IMR-90 (cell line): ENCODE measurements at regions not wholly inside any gene's neighbourhood (a gene's known extent, or its start where the extent isn't known, plus 50 kb on each side); places are given as distances from the start of the nearest gene placed in this dataset.

Experiments
- ATAC-seq: fragments of 200-7000 bp; cut with Tn5 transposase; 2 replicates; pipeline ENCODE4 v1.9.1; 2020; ENCODE audit warnings: low read depth, mild to moderate bottlenecking, moderate library complexity
- BruUV-seq: library from RNA; stranded (reverse); fragments of 400-500 nt; replicated peaks from 2 replicates; lab custom pipeline; 2021; lab: Mats Ljungman, UMichigan
- CTCF ChIA-PET: fragments of 300-600 bp; formaldehyde crosslinking; extraction: SDS; loops from one replicate; lab custom pipeline; 2021; ENCODE audit warnings: antibody characterized with exemption; lab: Yijun Ruan, JAX
- POLR2A ChIA-PET: fragments of 300-600 bp; sonication (Branson Sonifier 250); formaldehyde crosslinking; loops from one replicate; lab custom pipeline; 2022; ENCODE audit warnings: antibody characterized with exemption; ENCODE audit not compliant: unreplicated experiment; lab: Charles Lee
- DNase-seq: peaks from one replicate; pipeline ENCODE4 v3.0.0; 2013
- H2AFZ ChIP-seq: replicated peaks from 2 replicates; pipeline ENCODE3; 2013; ENCODE audit warnings: low read length, mild to moderate bottlenecking; ENCODE audit not compliant: poor library complexity
- H2AK5ac ChIP-seq: 2 replicates; pipeline ENCODE4 v1.6.1; 2013; ENCODE audit warnings: low read depth, low read length, inconsistent platforms
- H2AK9ac ChIP-seq: replicated peaks from 2 replicates; pipeline ENCODE3; 2013; ENCODE audit warnings: mild to moderate bottlenecking, low read depth, low read length, moderate library complexity; ENCODE audit not compliant: poor library complexity
- H2BK120ac ChIP-seq: 2 replicates; pipeline ENCODE4 v1.6.1; 2013; ENCODE audit warnings: low read depth, low read length, inconsistent platforms
- H2BK15ac ChIP-seq: 3 replicates; pipeline ENCODE4 v1.6.1; 2013; ENCODE audit warnings: low read depth, low read length, inconsistent platforms
- H2BK20ac ChIP-seq: 2 replicates; pipeline ENCODE4 v1.6.1; 2013; ENCODE audit warnings: low read depth, mild to moderate bottlenecking, inconsistent platforms, low read length, moderate library complexity
- H2BK5ac ChIP-seq: 2 replicates; pipeline ENCODE4 v1.6.1; 2013; ENCODE audit warnings: mild to moderate bottlenecking, low read depth, low read length, inconsistent platforms; ENCODE audit not compliant: poor library complexity, severe bottlenecking
- H3K14ac ChIP-seq: replicated peaks from 2 replicates; pipeline ENCODE4 v1.6.1; 2013; ENCODE audit warnings: low read depth, low read length, inconsistent platforms
- H3K18ac ChIP-seq: 2 replicates; pipeline ENCODE4 v1.6.1; 2013; ENCODE audit warnings: low read depth, low read length, control low read depth
- H3K23ac ChIP-seq: 2 replicates; pipeline ENCODE4 v1.6.1; 2013; ENCODE audit warnings: low read depth, low read length, inconsistent platforms
- H3K27ac ChIP-seq: 2 replicates; pipeline ENCODE4 v1.5.1; 2013; ENCODE audit warnings: mild to moderate bottlenecking, control low read depth, low read length; ENCODE audit not compliant: insufficient read depth
- H3K27me3 ChIP-seq: 2 replicates; pipeline ENCODE4 v1.6.1; 2013; ENCODE audit warnings: low read length; ENCODE audit not compliant: control insufficient read depth, insufficient read depth
- H3K36me3 ChIP-seq: 2 replicates; pipeline ENCODE4 v1.6.1; 2013; ENCODE audit warnings: low read length, mixed read lengths; ENCODE audit not compliant: control insufficient read depth, insufficient read depth
- H3K4ac ChIP-seq: 2 replicates; pipeline ENCODE4 v1.6.1; 2013; ENCODE audit warnings: low read depth, low read length, inconsistent platforms
- H3K4me1 ChIP-seq: 2 replicates; pipeline ENCODE4 v1.6.1; 2013; ENCODE audit warnings: low read length, mixed read lengths; ENCODE audit not compliant: control insufficient read depth, insufficient read depth
- H3K4me2 ChIP-seq: 2 replicates; pipeline ENCODE4 v1.6.1; 2013; ENCODE audit warnings: low read depth, mild to moderate bottlenecking, control low read depth, low read length, moderate library complexity
- H3K4me3 ChIP-seq: 2 replicates; pipeline ENCODE4 v1.5.1; 2013; ENCODE audit warnings: low read depth, mild to moderate bottlenecking, control low read depth, low read length, moderate library complexity; ENCODE audit not compliant: insufficient read depth
- H3K56ac ChIP-seq: 2 replicates; pipeline ENCODE4 v1.6.1; 2013; ENCODE audit warnings: low read length, inconsistent platforms; ENCODE audit not compliant: insufficient read depth; ENCODE audit errors: extremely low read depth
- H3K79me1 ChIP-seq, 2 experiments: 2 replicates each; pipeline ENCODE4 v1.6.1; 2013; ENCODE audit warnings: low read length in 2 of 2, inconsistent platforms in 1 of 2, low read depth in 1 of 2
- H3K9ac ChIP-seq: 2 replicates; pipeline ENCODE4 v1.6.1; 2013; ENCODE audit warnings: low read depth, low read length, control low read depth
- H3K9me1 ChIP-seq: 2 replicates; pipeline ENCODE4 v1.6.1; 2013; ENCODE audit warnings: low read length, inconsistent platforms; ENCODE audit not compliant: insufficient read depth
- H3K9me3 ChIP-seq: 2 replicates; pipeline ENCODE4 v1.6.1; 2013; ENCODE audit warnings: low read length; ENCODE audit not compliant: control insufficient read depth, insufficient read depth
- H4K20me1 ChIP-seq: 2 replicates; pipeline ENCODE4 v1.6.1; 2013; ENCODE audit warnings: low read length, inconsistent platforms; ENCODE audit not compliant: insufficient read depth
- H4K5ac ChIP-seq: 2 replicates; pipeline ENCODE4 v1.6.1; 2013; ENCODE audit warnings: mild to moderate bottlenecking, low read depth, low read length, control low read depth
- H4K8ac ChIP-seq, 2 experiments: 2 replicates each; pipeline ENCODE4 v1.6.1; 2013; ENCODE audit warnings: low read depth in 2 of 2, low read length in 2 of 2, control low read depth in 1 of 2, inconsistent platforms in 1 of 2
- H4K91ac ChIP-seq: 2 replicates; pipeline ENCODE4 v1.6.1; 2013; ENCODE audit warnings: low read depth, low read length, inconsistent platforms; ENCODE audit not compliant: insufficient read depth
- BHLHE40 ChIP-seq: fragments of 150-350 bp; IDR thresholded peaks from 2 replicates; pipeline ENCODE4 v1.6.1; 2016; ENCODE audit warnings: mild to moderate bottlenecking, low read depth, low read length
- CEBPB ChIP-seq: IDR thresholded peaks from 2 replicates; pipeline ENCODE4 v1.6.1; 2012; ENCODE audit warnings: low read depth, low read length, improper control_type of control experiment
- CHD1 ChIP-seq: IDR thresholded peaks from 2 replicates; pipeline ENCODE4 v1.6.1; 2012; ENCODE audit warnings: low read depth, low read length, improper control_type of control experiment
- ELK1 ChIP-seq: fragments of 150-350 bp; IDR thresholded peaks from 2 replicates; pipeline ENCODE4 v1.6.1; 2016; ENCODE audit warnings: low read depth, mild to moderate bottlenecking, low read length, moderate library complexity, borderline replicate concordance
- FOS ChIP-seq: fragments of 150-350 bp; IDR thresholded peaks from 2 replicates; pipeline ENCODE4 v1.6.1; 2016; ENCODE audit warnings: low read depth, low read length
- MAFK ChIP-seq: IDR thresholded peaks from 2 replicates; pipeline ENCODE4 v1.6.1; 2012; ENCODE audit warnings: low read depth, low read length, improper control_type of control experiment
- MXI1 ChIP-seq: IDR thresholded peaks from 2 replicates; pipeline ENCODE4 v1.6.1; 2012; ENCODE audit warnings: low read depth, mild to moderate bottlenecking, low read length, moderate library complexity, borderline replicate concordance
- RCOR1 ChIP-seq: IDR thresholded peaks from 2 replicates; pipeline ENCODE4 v1.6.1; 2012; ENCODE audit warnings: mild to moderate bottlenecking, low read length, improper control_type of control experiment; ENCODE audit not compliant: insufficient replicate concordance
- RFX5 ChIP-seq: IDR thresholded peaks from 2 replicates; pipeline ENCODE4 v1.8.0; 2012; ENCODE audit warnings: low read depth, mild to moderate bottlenecking, low read length, moderate library complexity
- SMC3 ChIP-seq: fragments of 150-350 bp; IDR thresholded peaks from 2 replicates; pipeline ENCODE4 v1.6.1; 2016; ENCODE audit warnings: low read depth, mild to moderate bottlenecking, antibody characterized with exemption, low read length, moderate library complexity
- USF2 ChIP-seq: fragments of 150-350 bp; IDR thresholded peaks from 2 replicates; pipeline ENCODE4 v1.6.1; 2017; ENCODE audit warnings: mild to moderate bottlenecking, antibody characterized with exemption, low read length, low read depth
- WGBS, 2 experiments: methylation state at CpG; one replicate each; pipeline versions ENCODE4 v1.1.5 to v1.1.7; 2013; ENCODE audit warnings: missing lambda C conversion rate in 2 of 2; ENCODE audit not compliant: insufficient read length in 1 of 2; ENCODE audit errors: extremely low coverage in 2 of 2; 5-methylcytosine and 5-hydroxymethylcytosine counted together
- dilution Hi-C: fragments of 300-500 bp; cut with HindIII; formaldehyde crosslinking; loops from one replicate; pipeline ENCODE4 v1.14.3; 2018; ENCODE audit warnings: low sequenced_read_pairs; ENCODE audit not compliant: unreplicated experiment
- in situ Hi-C: fragments of 300-500 bp; cut with MboI; formaldehyde crosslinking; loops from 3 replicates; pipeline ENCODE4 v1.14.3; 2019; ENCODE audit warnings: low sequenced_read_pairs, inconsistent platforms, mixed read lengths
- intact Hi-C: fragments of 100-400 bp; cut with micrococcal nuclease; formaldehyde crosslinking; loops from 2 replicates; pipeline ENCODE4 v1.10.0; 2022

GRCh38 chr20:54714817-54715216, 239.4 kb downstream of the DOK5 start:
- H3K14ac ChIP-seq = no peak overlapping the region
- no peak overlapping the region for H2BK15ac ChIP-seq
- WGBS, 2 experiments = no CpG with 5 or more reads among the region's 3 CpGs
- H3K4ac ChIP-seq = no peak overlapping the region
- CTCF ChIA-PET = no interaction called here
- DNase-seq (no peak), ATAC-seq (no peak)
- no peak overlapping the region for H4K91ac ChIP-seq
- H3K9me1 ChIP-seq = no peaks in the 10 kb centered on the region
- no TSS peak for BruUV-seq
- H3K9ac ChIP-seq = no peak overlapping the region
- no peak overlapping the region for H2AK9ac ChIP-seq
- no peak overlapping the region for H2BK5ac ChIP-seq
- H3K23ac ChIP-seq = no peak overlapping the region
- TF ChIP-seq USF2 = no peak
- TF ChIP-seq RFX5 = no peak
- TF ChIP-seq MAFK = no peak
- no peak for TF ChIP-seq CHD1
- TF ChIP-seq CEBPB = no peak
- no peak for TF ChIP-seq MXI1
- TF ChIP-seq RCOR1 = no peak
- TF ChIP-seq BHLHE40 = no peak
- TF ChIP-seq ELK1 = no peak
- TF ChIP-seq FOS = no peak
- no peak for TF ChIP-seq SMC3
- H3K4me2 ChIP-seq = no peak overlapping the region
- H2BK20ac ChIP-seq = no peak overlapping the region
- H2AK5ac ChIP-seq = no peak overlapping the region
- H3K27ac ChIP-seq = no peak overlapping the region
- no peak overlapping the region for H3K4me3 ChIP-seq
- H4K5ac ChIP-seq = no peak overlapping the region
- dilution Hi-C loops (no loop called here), in situ Hi-C loops (no loop called here), intact Hi-C loops (no loop called here)
- POLR2A ChIA-PET = no interaction called here
- no peak overlapping the region for H4K8ac ChIP-seq
- no peaks in the 10 kb centered on the region for H4K20me1 ChIP-seq
- H2BK120ac ChIP-seq = no peak overlapping the region
- no peaks in the 10 kb centered on the region for H3K4me1 ChIP-seq
- H3K18ac ChIP-seq = no peak overlapping the region
- no peaks in the 10 kb centered on the region for H3K36me3 ChIP-seq
- no peak overlapping the region for H3K56ac ChIP-seq
- H3K27me3 ChIP-seq = no peaks in the 10 kb centered on the region
- H3K79me1 ChIP-seq = no peaks in the 10 kb centered on the region
- no peak overlapping the region for H2AFZ ChIP-seq
- H3K9me3 ChIP-seq = peaks cover 7% of the 10 kb centered on the region; the same call in 1 of the 2 replicates
